Activated CD4-positive, alpha-beta memory T cell treated with anti-CD3 and anti-CD28 coated beads for 36 hours (primary cell): ENCODE measurements at regions not wholly inside any gene's neighbourhood (a gene's known extent, or its start where the extent isn't known, plus 50 kb on each side); places are given as distances from the start of the nearest gene placed in this dataset.
"Not testable (repeated sequence)": the region's sequence is repeated elsewhere in the genome, so short reads cannot be mapped to it uniquely, and the experiment has no call there.

Experiments used
- CTCF ChIA-PET: fragments of 350-600 bp; sonication (Branson Sonifier 250); formaldehyde crosslinking; loops from one replicate; lab custom pipeline; 2021; ENCODE audit warnings: antibody characterized with exemption, inconsistent platforms; lab: Charles Lee
- POLR2A ChIA-PET: fragments of 350-600 bp; sonication (Branson Sonifier 250); formaldehyde crosslinking; loops from one replicate; lab custom pipeline; 2021; ENCODE audit warnings: antibody characterized with exemption; lab: Charles Lee
- DNase-seq: peaks from one replicate; pipeline ENCODE4 v3.0.0-alpha.2; 2020
- H3K27ac Mint-ChIP-seq: one replicate; pipeline ENCODE4 v1.8.0; 2021; ENCODE audit warnings: mixed read lengths
- H3K27me3 Mint-ChIP-seq: one replicate; pipeline ENCODE4 v1.8.0; 2021; ENCODE audit warnings: mixed read lengths
- H3K36me3 Mint-ChIP-seq: one replicate; pipeline ENCODE4 v1.8.0; 2021; ENCODE audit warnings: mixed read lengths
- H3K4me1 Mint-ChIP-seq: one replicate; pipeline ENCODE4 v1.8.0; 2021; ENCODE audit warnings: low read depth, mixed read lengths
- H3K4me3 Mint-ChIP-seq: one replicate; pipeline ENCODE4 v1.8.0; 2021; ENCODE audit warnings: mild to moderate bottlenecking, mixed read lengths
- H3K9me3 Mint-ChIP-seq: one replicate; pipeline ENCODE4 v1.8.0; 2021; ENCODE audit warnings: mixed read lengths
- intact Hi-C: fragments of 100-400 bp; cut with micrococcal nuclease; formaldehyde crosslinking; loops from one replicate; pipeline ENCODE4 v1.15.1; 2023

DNA sequence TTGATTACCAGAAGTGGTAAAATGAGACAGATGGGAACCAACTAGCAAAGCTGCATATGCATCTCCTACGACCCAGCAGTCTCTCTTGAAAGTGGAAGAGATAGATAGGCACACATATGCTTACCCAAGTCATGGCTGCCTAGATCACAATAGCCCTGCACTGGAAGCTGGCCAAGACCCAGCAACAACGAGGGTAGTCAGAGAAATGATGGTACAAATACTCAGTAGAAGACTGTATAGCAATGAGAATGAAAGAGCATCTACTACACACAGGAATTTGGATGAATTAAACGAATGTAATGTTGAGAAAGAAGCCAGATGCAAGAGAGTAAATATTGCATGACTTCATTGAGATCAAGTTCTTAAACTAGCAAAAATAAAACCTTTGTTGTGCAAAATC is 100.3 kb upstream of the FAT1 start:
- Mint-ChIP-seq H3K4me3 (no peak overlapping the region), H3K4me1 (no peaks in the 10 kb centered on the region), H3K27ac (no peak overlapping the region), H3K36me3 (no peaks in the 10 kb centered on the region), H3K9me3 (peaks cover 4% of the 10 kb centered on the region), H3K27me3 (no peaks in the 10 kb centered on the region)
- intact Hi-C loops: no loop called here
- POLR2A ChIA-PET: no interaction called here
- DNase-seq: no peak
- CTCF ChIA-PET: no interaction called here

DNA sequence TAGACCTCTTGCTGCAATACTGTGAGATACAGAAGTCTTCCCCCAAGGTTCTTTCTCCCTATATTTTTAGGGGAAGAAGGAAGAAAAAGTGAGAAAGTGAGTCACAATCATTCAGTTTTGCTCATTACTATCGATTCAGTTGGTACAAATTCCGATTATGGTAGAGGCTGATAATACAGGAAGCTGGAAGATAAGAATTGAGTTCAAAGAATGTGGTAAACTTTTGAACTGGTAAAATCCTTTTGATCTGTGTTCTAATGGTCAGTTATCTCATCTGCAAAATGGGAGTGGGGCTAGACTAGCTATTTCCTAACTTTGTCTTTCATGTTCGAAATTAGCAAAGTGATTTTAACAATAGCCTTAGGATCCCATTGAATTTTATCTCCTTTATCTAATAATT is 101.4 kb upstream of the FAT1 start:
- POLR2A ChIA-PET: no interaction called here
- no peak overlapping the region for H3K27ac Mint-ChIP-seq
- CTCF ChIA-PET: no interaction called here
- no peaks in the 10 kb centered on the region for H3K4me1 Mint-ChIP-seq
- no peak overlapping the region for H3K4me3 Mint-ChIP-seq
- peaks cover 4% of the 10 kb centered on the region for H3K9me3 Mint-ChIP-seq
- no peaks in the 10 kb centered on the region for H3K27me3 Mint-ChIP-seq
- intact Hi-C loops: no loop called here
- no peaks in the 10 kb centered on the region for H3K36me3 Mint-ChIP-seq
- no peak for DNase-seq

DNA sequence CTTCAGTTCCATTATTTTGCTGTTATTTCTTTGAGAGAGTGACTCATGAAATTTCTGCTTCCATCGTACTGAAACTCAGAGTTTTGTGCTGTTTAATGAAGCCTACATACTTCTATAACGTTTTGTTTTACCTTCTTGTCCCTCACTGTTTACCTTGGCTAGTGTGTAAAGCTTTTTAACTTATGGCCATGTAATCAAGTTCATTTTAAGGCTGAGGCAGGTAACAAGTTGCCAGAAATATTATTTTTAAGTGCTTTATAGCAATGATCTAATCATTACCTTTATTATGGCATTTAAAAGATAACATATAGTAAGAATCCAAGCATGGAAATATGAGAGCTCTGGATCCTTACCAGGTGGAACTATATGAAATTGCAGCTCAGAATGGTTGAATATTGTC is 102.3 kb upstream of the FAT1 start:
- ChIA-PET CTCF (no interaction called here), POLR2A (no interaction called here)
- no peak overlapping the region for H3K27ac Mint-ChIP-seq
- intact Hi-C loops: no loop called here
- H3K27me3 Mint-ChIP-seq: no peaks in the 10 kb centered on the region
- no peaks in the 10 kb centered on the region for H3K36me3 Mint-ChIP-seq
- no peaks in the 10 kb centered on the region for H3K4me1 Mint-ChIP-seq
- no peak overlapping the region for H3K4me3 Mint-ChIP-seq
- no peak for DNase-seq
- H3K9me3 Mint-ChIP-seq: peaks cover 4% of the 10 kb centered on the region

DNA sequence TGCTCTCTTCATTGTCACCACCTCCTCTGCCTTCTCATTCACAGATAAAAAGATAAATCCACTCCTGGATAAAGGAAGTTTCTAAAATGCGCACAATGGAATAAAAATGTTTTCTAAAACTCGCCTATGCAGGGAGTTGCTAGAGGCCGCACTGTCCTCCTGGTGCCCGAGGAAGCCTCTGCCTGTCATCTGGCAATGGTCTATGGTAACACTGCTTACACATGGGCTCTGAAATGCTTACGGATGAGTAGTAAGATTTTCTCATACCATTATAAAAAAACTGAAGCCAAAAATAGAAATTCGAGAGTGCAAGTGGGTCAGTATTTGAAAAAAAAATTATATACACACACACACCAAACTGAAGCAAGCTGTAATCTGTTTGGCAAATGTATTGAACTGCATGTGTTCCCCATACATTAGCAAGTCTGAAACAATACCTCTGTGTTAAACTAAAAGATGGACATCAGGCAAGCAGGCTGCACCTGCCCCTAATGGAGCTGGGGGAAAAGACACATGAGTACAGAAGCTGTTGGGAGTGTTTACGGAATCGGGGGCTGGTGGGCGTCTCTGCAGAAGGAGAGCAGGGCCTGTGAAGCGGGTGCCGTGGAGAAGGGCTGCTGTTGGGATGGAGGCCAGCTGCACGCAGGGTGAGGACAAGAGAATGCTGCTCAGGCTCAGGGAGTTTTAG is 103.3 kb upstream of the FAT1 start:
- Mint-ChIP-seq H3K27me3 (no peaks in the 10 kb centered on the region), H3K36me3 (no peaks in the 10 kb centered on the region), H3K4me1 (no peaks in the 10 kb centered on the region), H3K9me3 (peaks cover 3% of the 10 kb centered on the region), H3K27ac (no peak overlapping the region), H3K4me3 (no peak overlapping the region)
- POLR2A ChIA-PET: no interaction called here
- CTCF ChIA-PET: no interaction called here
- intact Hi-C loops: no loop called here
- DNase-seq: no peak

DNA sequence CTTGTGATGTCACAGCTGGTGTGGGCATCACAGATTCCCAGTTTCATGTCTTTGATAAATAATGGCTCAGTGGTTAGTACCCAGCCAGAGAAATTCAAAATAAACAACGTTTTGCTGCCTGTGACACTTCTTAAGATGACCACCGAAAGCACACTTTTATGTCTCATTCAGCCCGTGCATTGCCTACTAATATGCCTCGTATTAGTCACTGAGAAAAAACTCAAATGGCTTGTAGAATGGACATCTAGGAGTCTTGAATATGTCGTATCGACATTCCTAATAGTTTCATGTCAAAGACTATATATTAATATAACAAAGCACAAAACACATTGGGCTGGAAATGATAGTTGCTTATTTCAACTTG is 103.9 kb upstream of the FAT1 start:
- H3K4me1 Mint-ChIP-seq: no peaks in the 10 kb centered on the region
- no peak overlapping the region for H3K4me3 Mint-ChIP-seq
- DNase-seq: no peak
- no peaks in the 10 kb centered on the region for H3K36me3 Mint-ChIP-seq
- no peak overlapping the region for H3K27ac Mint-ChIP-seq
- H3K27me3 Mint-ChIP-seq: no peaks in the 10 kb centered on the region
- intact Hi-C loops: no loop called here
- H3K9me3 Mint-ChIP-seq: peaks cover 3% of the 10 kb centered on the region
- ChIA-PET POLR2A (no interaction called here), CTCF (no interaction called here)

DNA sequence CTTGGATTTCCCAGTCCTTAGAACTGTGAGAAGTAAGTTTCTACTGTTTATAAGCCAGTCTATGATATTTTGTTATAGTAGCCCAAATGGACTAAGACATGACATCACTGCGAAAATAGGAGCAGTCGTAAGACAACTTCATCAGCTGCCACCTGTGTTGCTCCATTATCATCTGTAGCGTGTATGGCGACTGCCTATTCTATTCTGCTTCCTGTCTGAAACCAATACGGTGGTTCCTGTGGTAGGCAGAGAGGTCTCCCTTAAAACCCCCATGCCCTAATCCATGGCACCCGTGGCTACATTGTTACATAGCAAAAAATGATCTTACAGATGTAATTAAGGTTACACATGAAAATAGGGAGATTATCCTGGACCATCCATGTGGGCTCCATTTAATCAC is 105.4 kb upstream of the FAT1 start:
- Mint-ChIP-seq H3K27me3 (no peaks in the 10 kb centered on the region), H3K4me1 (no peaks in the 10 kb centered on the region), H3K4me3 (no peak overlapping the region), H3K27ac (no peak overlapping the region), H3K36me3 (no peaks in the 10 kb centered on the region), H3K9me3 (peaks cover 3% of the 10 kb centered on the region)
- intact Hi-C loops: no loop called here
- DNase-seq: no peak
- POLR2A ChIA-PET: no interaction called here
- CTCF ChIA-PET: no interaction called here

DNA sequence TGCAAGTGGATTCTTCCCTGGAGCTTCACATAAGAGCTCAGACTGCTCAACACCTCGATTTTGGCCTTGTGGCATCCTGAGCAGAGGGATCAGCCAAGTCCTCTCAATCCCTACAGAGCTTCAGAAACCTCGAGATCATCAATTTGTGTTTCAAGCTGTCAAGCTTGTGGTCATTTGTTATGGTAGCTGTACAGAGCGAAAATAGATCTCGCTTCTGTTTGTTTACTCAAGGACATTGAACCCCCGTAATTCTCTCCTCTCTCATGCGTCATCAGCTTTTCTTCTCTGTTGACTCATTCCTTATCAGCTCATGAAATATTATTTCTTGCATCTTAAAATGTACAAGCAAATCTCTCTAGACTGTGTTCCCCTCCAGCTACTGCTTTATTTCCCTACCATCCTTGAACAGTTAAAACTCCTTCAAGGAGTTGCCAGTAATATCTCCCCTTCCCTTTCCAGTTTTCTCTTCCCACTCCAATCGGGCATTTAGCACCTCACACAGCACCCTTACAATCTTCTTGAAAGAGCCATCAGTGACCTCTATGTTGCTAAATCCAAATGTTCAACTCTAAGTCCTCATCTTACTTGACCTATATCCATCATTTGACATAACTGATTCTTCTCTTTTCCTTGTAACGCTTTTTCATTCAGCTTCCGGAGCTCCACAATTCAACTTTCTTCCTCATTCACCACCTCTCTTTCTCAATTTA is 106.2 kb upstream of the FAT1 start:
- Mint-ChIP-seq H3K9me3 (peaks cover 3% of the 10 kb centered on the region), H3K27me3 (no peaks in the 10 kb centered on the region), H3K4me1 (no peaks in the 10 kb centered on the region), H3K36me3 (no peaks in the 10 kb centered on the region), H3K4me3 (no peak overlapping the region), H3K27ac (no peak overlapping the region)
- POLR2A ChIA-PET: no interaction called here
- intact Hi-C loops: no loop called here
- no peak for DNase-seq
- CTCF ChIA-PET: interaction anchor here (0.5 kb wide), 1 partner anchor 15 kb away, joined by 3 read pairs; no protein-coding TSS in a partner anchor

DNA sequence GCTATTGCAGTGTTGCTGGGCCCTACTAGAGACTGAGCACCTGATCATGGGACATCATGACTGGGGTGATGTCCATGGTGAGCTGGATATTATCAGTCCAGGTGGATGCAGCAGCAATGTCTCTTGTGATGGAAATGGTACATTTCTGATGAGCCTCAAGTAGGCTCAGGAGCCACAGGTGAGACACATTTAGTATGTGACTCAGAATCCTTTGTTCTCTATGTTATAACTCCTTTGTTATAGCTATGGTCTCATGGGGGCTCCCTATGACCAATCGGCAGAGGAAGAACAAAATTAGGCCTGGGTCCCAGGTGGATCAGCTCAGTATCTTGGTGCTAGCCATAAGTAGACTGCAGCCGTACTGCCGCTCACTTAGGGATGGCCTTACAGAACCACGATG is 107.9 kb upstream of the FAT1 start:
- no peak for DNase-seq
- no peak overlapping the region for H3K4me3 Mint-ChIP-seq
- H3K36me3 Mint-ChIP-seq: no peaks in the 10 kb centered on the region
- no peak overlapping the region for H3K27ac Mint-ChIP-seq
- ChIA-PET POLR2A (no interaction called here), CTCF (no interaction called here)
- H3K9me3 Mint-ChIP-seq: peaks cover 3% of the 10 kb centered on the region
- intact Hi-C loops: no loop called here
- no peaks in the 10 kb centered on the region for H3K27me3 Mint-ChIP-seq
- H3K4me1 Mint-ChIP-seq: no peaks in the 10 kb centered on the region

DNA sequence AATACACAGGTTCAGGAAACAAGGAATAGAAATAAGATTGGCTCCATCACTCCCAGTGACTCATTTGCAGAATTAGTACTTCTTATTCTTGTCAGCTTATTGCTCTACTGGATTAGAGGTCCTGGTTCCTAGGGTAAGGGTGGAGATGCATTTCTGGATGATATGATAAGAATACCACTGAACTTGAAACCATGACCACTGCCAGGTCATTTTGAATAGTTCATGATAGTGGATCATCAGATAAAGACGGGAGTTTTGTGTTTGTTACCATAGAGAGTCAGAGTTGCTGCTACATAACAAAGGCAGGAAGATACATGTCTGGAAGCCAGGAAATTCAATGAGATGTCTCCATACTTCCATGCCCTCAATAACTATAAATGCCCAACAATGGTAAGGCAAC is 109.2 kb upstream of the FAT1 start:
- Mint-ChIP-seq H3K4me3 (no peak overlapping the region), H3K27ac (no peak overlapping the region), H3K27me3 (no peaks in the 10 kb centered on the region), H3K4me1 (no peaks in the 10 kb centered on the region), H3K36me3 (no peaks in the 10 kb centered on the region), H3K9me3 (peaks cover 6% of the 10 kb centered on the region)
- intact Hi-C loops: no loop called here
- POLR2A ChIA-PET: no interaction called here
- DNase-seq: no peak
- CTCF ChIA-PET: no interaction called here

DNA sequence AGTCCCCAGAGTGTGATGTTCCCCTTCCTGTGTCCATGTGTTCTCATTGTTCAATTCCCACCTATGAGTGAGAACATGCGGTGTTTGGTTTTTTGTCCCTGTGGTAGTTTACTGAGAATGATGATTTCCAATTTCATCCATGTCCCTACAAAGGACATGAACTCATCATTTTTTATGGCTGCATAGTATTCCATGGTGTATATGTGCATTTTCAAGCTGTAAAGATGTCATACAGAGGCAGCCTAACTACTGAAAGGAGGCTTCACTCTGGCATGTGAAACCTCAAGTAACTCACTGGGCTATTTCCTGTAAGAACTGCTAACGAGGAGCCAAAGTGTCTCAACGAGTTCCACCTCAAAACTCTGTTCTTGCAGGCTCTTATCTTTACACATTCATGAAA is 113.8 kb upstream of the FAT1 start:
- intact Hi-C loops, H3K27ac Mint-ChIP-seq, H3K36me3 Mint-ChIP-seq, H3K9me3 Mint-ChIP-seq, H3K4me1 Mint-ChIP-seq, POLR2A ChIA-PET, H3K4me3 Mint-ChIP-seq, DNase-seq, CTCF ChIA-PET, H3K27me3 Mint-ChIP-seq: not testable (repeated sequence)

DNA sequence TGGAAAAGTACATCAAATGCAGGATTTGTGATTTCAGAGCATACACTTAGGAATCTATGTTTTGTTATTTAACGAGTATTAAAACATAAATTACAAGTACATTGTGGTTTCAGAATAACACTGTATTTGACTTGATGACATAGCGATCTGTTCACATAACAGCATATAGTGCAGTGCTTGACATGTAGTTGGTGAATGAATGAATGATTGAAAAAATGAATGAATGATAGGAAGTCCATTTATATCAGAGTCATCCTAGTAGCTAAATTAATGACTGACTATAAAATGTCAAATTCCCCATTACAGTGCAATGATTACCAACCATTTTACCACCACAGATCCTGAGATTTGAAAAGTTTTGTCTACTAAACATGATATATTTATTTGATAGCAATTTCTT is 114.6 kb upstream of the FAT1 start:
- intact Hi-C loops: no loop called here
- H3K9me3 Mint-ChIP-seq: peaks cover 4% of the 10 kb centered on the region
- POLR2A ChIA-PET: no interaction called here
- no peaks in the 10 kb centered on the region for H3K4me1 Mint-ChIP-seq
- no peak for DNase-seq
- H3K4me3 Mint-ChIP-seq: no peak overlapping the region
- no peaks in the 10 kb centered on the region for H3K27me3 Mint-ChIP-seq
- CTCF ChIA-PET: no interaction called here
- no peaks in the 10 kb centered on the region for H3K36me3 Mint-ChIP-seq
- H3K27ac Mint-ChIP-seq: no peak overlapping the region

DNA sequence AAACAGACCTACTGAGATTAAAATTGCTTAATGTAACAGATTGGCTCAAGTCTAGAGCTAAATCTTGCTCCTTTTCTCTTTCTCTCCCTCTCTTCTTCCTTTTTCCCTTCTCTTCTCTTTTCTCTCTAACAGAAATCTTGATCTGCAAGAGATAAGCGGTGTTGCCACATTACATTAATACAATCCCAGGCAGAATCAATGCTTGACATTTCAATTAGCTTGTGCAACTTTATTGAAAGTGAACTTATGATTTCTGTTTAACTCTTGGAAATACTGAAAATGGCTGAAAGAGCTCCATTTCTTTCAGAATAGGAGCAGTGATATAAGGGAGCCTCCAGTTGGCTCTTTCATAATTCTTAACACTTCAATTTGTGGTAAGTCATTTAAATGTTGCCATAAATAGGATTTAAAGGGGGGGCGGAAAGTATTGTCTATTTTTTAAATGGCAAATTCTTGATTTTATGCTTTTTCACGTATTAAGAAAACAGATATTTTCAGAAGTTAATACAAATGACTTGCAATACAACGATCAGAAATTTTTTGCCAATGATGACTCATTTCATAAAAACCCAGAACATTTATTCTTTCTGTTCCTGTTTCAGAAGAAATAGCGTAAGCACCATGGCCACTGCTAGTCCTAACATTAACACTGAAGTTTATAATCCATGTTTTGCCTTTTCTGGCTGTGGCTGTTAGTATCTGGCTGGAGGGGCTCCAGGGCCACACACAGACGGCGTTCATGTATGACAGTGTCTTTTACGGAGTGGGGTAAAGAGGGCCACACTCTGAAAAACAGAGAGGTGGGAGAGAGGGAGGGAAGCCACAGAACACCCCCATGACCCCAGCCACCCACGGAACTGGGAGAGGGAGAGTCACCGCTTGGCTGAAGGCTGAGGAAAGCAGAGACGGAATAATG is 115.7 kb upstream of the FAT1 start:
- intact Hi-C loops: no loop called here
- H3K4me1 Mint-ChIP-seq: no peaks in the 10 kb centered on the region
- H3K9me3 Mint-ChIP-seq: peaks cover 4% of the 10 kb centered on the region
- no peaks in the 10 kb centered on the region for H3K27me3 Mint-ChIP-seq
- H3K4me3 Mint-ChIP-seq: no peak overlapping the region
- H3K27ac Mint-ChIP-seq: no peak overlapping the region
- no peaks in the 10 kb centered on the region for H3K36me3 Mint-ChIP-seq
- ChIA-PET POLR2A (no interaction called here), CTCF (no interaction called here)
- no peak for DNase-seq
